GM12865 (cell line): ENCODE measurements at regions not wholly inside any gene's neighbourhood (a gene's known extent, or its start where the extent isn't known, plus 50 kb on each side); places are given as distances from the start of the nearest gene placed in this dataset.
A peak's percentile ranks its signal among the peaks of the same experiment; 100 is the strongest.

ENCODE experiments used
- DNase-seq: peaks from one replicate; pipeline ENCODE4 v3.0.0; 2010; ENCODE audit warnings: low read depth
- H3K4me3 ChIP-seq: 2 replicates; pipeline ENCODE4 v1.5.1; 2011; ENCODE audit warnings: mild to moderate bottlenecking, low read depth, low read length, control low read depth
- CTCF ChIP-seq: IDR thresholded peaks from 2 replicates; pipeline ENCODE4 v1.5.1; 2011; ENCODE audit warnings: low read length, control low read depth, low read depth, inconsistent platforms; ENCODE audit not compliant: insufficient read depth; ENCODE audit errors: missing control alignments

- TF ChIP-seq CTCF = no peak
- no peak for DNase-seq
These were observed 292.4 kb upstream of the NFE2L3 start for GRCh38 chr7:25859412-25860274.

GRCh38 chr7:25860275-25861163 is 291.5 kb upstream of the NFE2L3 start:
- no peak for DNase-seq
- no peak for TF ChIP-seq CTCF
- H3K4me3 ChIP-seq = no peak overlapping the region

More at GRCh38 chr7:25859412-25860274, 292.4 kb upstream of the NFE2L3 start:
- no peak overlapping the region for H3K4me3 ChIP-seq

GRCh38 chr7:25861164-25861496 is 290.9 kb upstream of the NFE2L3 start:
- TF ChIP-seq CTCF = no peak
- DNase-seq = no peak
- peak overlapping the region; percentile 76 for H3K4me3 ChIP-seq

GRCh38 chr7:25861601-25862260 is 290.3 kb upstream of the NFE2L3 start:
- peak overlapping the region; percentile 76 for H3K4me3 ChIP-seq
- DNase-seq = no peak
- TF ChIP-seq CTCF = no peak

GRCh38 chr7:25862261-25863004 is 289.6 kb upstream of the NFE2L3 start:
- peak overlapping the region; percentile 76 for H3K4me3 ChIP-seq
- DNase-seq = peak; percentile 100
- no peak for TF ChIP-seq CTCF
